Neural cell (in vitro differentiated cells): ENCODE measurements at regions not wholly inside any gene's neighbourhood (a gene's known extent, or its start where the extent isn't known, plus 50 kb on each side); places are given as distances from the start of the nearest gene placed in this dataset.

Source experiments
- H2AFZ ChIP-seq: fragments of 200-600, 300-800 bp; sonication (generic), shearing (Covaris generic); 2 replicates; pipeline ENCODE4 v1.6.0; 2014; ENCODE audit warnings: low read depth, mild to moderate bottlenecking, antibody characterized with exemption, low read length, moderate library complexity
- H3F3A ChIP-seq: fragments of 200-600 bp; shearing (Covaris generic); 2 replicates; pipeline ENCODE4 v1.6.1; 2016; ENCODE audit warnings: mild to moderate bottlenecking, moderate library complexity, mixed read lengths, antibody characterized with exemption, low read length; ENCODE audit not compliant: insufficient read depth, poor library complexity, severe bottlenecking
- H3K27ac ChIP-seq: fragments of 200-600, 300-800 bp; sonication (generic), shearing (Covaris generic); 2 replicates; pipeline ENCODE4 v1.5.1; 2014; ENCODE audit warnings: mild to moderate bottlenecking, low read length, moderate library complexity
- H3K27me3 ChIP-seq: fragments of 300-800, 200-600 bp; sonication (generic), shearing (Covaris generic); 2 replicates; pipeline ENCODE4 v1.6.0; 2014; ENCODE audit warnings: mild to moderate bottlenecking, low read depth, low read length, moderate library complexity; ENCODE audit not compliant: insufficient read depth
- H3K36me3 ChIP-seq: fragments of 300-800, 200-600 bp; sonication (generic), shearing (Covaris generic); 2 replicates; pipeline ENCODE4 v1.5.1; 2014; ENCODE audit warnings: mild to moderate bottlenecking, antibody characterized with exemption, low read length, moderate library complexity; ENCODE audit not compliant: insufficient read depth
- H3K4me2 ChIP-seq: fragments of 300-800, 200-600 bp; sonication (generic), shearing (Covaris generic); 2 replicates; pipeline ENCODE4 v1.6.0; 2014; ENCODE audit warnings: mild to moderate bottlenecking, low read length
- H3K4me3 ChIP-seq: fragments of 300-800, 200-600 bp; sonication (generic), shearing (Covaris generic); 2 replicates; pipeline ENCODE4 v1.5.1; 2014; ENCODE audit warnings: mild to moderate bottlenecking, low read length, moderate library complexity
- H3K79me2 ChIP-seq: fragments of 200-600 bp; shearing (Covaris generic); replicated peaks from 2 replicates; pipeline ENCODE4 v1.6.0; 2014; ENCODE audit warnings: mild to moderate bottlenecking, low read length, moderate library complexity; ENCODE audit not compliant: insufficient read depth
- H3K9ac ChIP-seq: fragments of 300-800, 200-600 bp; sonication (generic), shearing (Covaris generic); 2 replicates; pipeline ENCODE4 v1.6.1; 2016; ENCODE audit warnings: mild to moderate bottlenecking, low read length, mixed read lengths
- H3K9me2 ChIP-seq: fragments of 200-600 bp; shearing (Covaris generic); 2 replicates; pipeline ENCODE4 v1.6.1; 2016; ENCODE audit warnings: mild to moderate bottlenecking, low read length, mixed read lengths; ENCODE audit not compliant: insufficient read depth
- H3K9me3 ChIP-seq: fragments of 200-600, 300-800 bp; sonication (generic), shearing (Covaris generic); 2 replicates; pipeline ENCODE4 v1.6.1; 2016; ENCODE audit warnings: mild to moderate bottlenecking, mixed run types, low read length, moderate library complexity, mixed read lengths
- H4K20me1 ChIP-seq: fragments of 200-600 bp; shearing (Covaris generic); 2 replicates; pipeline ENCODE4 v1.6.1; 2016; ENCODE audit warnings: mild to moderate bottlenecking, mixed run types; ENCODE audit not compliant: insufficient read depth
- EP300 ChIP-seq: fragments of 450-650 bp; conservative IDR thresholded peaks from 2 replicates; pipeline ENCODE4 v1.6.1; 2014; ENCODE audit warnings: antibody characterized with exemption, mild to moderate bottlenecking, moderate library complexity; ENCODE audit not compliant: poor library complexity, severe bottlenecking
- EZH2 ChIP-seq: fragments of 200-600, 300-800 bp; shearing (Covaris generic), sonication (generic); IDR thresholded peaks from 2 replicates; pipeline ENCODE4 v1.6.1; 2014; ENCODE audit warnings: antibody characterized with exemption, low read length, borderline replicate concordance, mild to moderate bottlenecking; ENCODE audit not compliant: insufficient read depth, poor library complexity, severe bottlenecking
- MXI1 ChIP-seq: fragments of 450-650 bp; conservative IDR thresholded peaks from 2 replicates; pipeline ENCODE4 v1.6.1; 2014; ENCODE audit warnings: antibody characterized with exemption, mild to moderate bottlenecking; ENCODE audit not compliant: poor library complexity, severe bottlenecking
- POLR2AphosphoS5 ChIP-seq: IDR thresholded peaks from 2 replicates; pipeline ENCODE4 v1.6.1; 2012
- RAD21 ChIP-seq: fragments of 450-650 bp; conservative IDR thresholded peaks from 2 replicates; pipeline ENCODE4 v1.6.1; 2014; ENCODE audit warnings: antibody characterized with exemption, mild to moderate bottlenecking, moderate library complexity
- SMC3 ChIP-seq: fragments of 450-650 bp; conservative IDR thresholded peaks from 2 replicates; pipeline ENCODE4 v1.6.1; 2014; ENCODE audit warnings: antibody characterized with exemption, mild to moderate bottlenecking, moderate library complexity; ENCODE audit not compliant: poor library complexity
- TAF1 ChIP-seq: IDR thresholded peaks from 2 replicates; pipeline ENCODE4 v1.6.1; 2012; ENCODE audit warnings: low read depth
- TF ChIP-seq, protein P1 (sequence below): fragments of 450-650 bp; IDR thresholded peaks from 2 replicates; pipeline ENCODE4 v1.5.1; 2014; ENCODE audit warnings: antibody characterized with exemption, mild to moderate bottlenecking, moderate library complexity; ENCODE audit not compliant: poor library complexity, severe bottlenecking
- TF ChIP-seq, protein P2 (sequence below): IDR thresholded peaks from 2 replicates; pipeline ENCODE4 v1.6.1; 2012; ENCODE audit warnings: borderline replicate concordance

DNA sequence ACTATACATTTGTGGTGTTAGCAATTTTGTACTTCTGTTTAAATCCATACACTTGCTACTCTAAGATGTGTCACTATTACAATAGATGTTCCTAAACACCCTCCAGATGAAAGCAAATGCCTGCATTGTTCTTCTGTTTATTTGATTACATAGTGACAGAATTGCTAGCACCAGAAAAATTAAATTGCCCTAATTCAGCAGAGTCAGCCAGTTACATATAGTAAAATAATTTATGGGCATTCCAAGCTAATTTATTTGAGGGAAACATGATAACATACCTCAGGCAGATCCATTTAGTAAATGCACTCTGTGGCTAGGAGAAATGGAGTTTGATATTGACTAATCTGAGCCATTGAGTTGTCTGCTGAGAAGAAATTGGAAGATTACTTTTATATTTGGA lies 347.1 kb upstream of the FSIP2 start:
- H3K9ac ChIP-seq, result no peak overlapping the region
- no peaks in the 10 kb centered on the region for H3K9me2 ChIP-seq
- no peak overlapping the region for H2AFZ ChIP-seq
- no peaks in the 10 kb centered on the region for H3K9me3 ChIP-seq
- no peaks in the 10 kb centered on the region for H3K36me3 ChIP-seq
- no peak overlapping the region for H3K4me2 ChIP-seq
- no peaks in the 10 kb centered on the region for H3F3A ChIP-seq
- TF ChIP-seq EP300 (no peak), EZH2 (no peak), RAD21 (no peak), MXI1 (no peak), POLR2AphosphoS5 (no peak), SMC3 (no peak), TAF1 (no peak)
- TF ChIP-seq, protein P1, sequence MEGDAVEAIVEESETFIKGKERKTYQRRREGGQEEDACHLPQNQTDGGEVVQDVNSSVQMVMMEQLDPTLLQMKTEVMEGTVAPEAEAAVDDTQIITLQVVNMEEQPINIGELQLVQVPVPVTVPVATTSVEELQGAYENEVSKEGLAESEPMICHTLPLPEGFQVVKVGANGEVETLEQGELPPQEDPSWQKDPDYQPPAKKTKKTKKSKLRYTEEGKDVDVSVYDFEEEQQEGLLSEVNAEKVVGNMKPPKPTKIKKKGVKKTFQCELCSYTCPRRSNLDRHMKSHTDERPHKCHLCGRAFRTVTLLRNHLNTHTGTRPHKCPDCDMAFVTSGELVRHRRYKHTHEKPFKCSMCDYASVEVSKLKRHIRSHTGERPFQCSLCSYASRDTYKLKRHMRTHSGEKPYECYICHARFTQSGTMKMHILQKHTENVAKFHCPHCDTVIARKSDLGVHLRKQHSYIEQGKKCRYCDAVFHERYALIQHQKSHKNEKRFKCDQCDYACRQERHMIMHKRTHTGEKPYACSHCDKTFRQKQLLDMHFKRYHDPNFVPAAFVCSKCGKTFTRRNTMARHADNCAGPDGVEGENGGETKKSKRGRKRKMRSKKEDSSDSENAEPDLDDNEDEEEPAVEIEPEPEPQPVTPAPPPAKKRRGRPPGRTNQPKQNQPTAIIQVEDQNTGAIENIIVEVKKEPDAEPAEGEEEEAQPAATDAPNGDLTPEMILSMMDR, result no peak
- TF ChIP-seq, protein P2, sequence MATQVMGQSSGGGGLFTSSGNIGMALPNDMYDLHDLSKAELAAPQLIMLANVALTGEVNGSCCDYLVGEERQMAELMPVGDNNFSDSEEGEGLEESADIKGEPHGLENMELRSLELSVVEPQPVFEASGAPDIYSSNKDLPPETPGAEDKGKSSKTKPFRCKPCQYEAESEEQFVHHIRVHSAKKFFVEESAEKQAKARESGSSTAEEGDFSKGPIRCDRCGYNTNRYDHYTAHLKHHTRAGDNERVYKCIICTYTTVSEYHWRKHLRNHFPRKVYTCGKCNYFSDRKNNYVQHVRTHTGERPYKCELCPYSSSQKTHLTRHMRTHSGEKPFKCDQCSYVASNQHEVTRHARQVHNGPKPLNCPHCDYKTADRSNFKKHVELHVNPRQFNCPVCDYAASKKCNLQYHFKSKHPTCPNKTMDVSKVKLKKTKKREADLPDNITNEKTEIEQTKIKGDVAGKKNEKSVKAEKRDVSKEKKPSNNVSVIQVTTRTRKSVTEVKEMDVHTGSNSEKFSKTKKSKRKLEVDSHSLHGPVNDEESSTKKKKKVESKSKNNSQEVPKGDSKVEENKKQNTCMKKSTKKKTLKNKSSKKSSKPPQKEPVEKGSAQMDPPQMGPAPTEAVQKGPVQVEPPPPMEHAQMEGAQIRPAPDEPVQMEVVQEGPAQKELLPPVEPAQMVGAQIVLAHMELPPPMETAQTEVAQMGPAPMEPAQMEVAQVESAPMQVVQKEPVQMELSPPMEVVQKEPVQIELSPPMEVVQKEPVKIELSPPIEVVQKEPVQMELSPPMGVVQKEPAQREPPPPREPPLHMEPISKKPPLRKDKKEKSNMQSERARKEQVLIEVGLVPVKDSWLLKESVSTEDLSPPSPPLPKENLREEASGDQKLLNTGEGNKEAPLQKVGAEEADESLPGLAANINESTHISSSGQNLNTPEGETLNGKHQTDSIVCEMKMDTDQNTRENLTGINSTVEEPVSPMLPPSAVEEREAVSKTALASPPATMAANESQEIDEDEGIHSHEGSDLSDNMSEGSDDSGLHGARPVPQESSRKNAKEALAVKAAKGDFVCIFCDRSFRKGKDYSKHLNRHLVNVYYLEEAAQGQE, result no peak
- H3K4me3 ChIP-seq, result no peak overlapping the region
- no peak overlapping the region for H3K27ac ChIP-seq
- no peaks in the 10 kb centered on the region for H3K27me3 ChIP-seq
- H4K20me1 ChIP-seq, result no peaks in the 10 kb centered on the region
- no peaks in the 10 kb centered on the region for H3K79me2 ChIP-seq

DNA sequence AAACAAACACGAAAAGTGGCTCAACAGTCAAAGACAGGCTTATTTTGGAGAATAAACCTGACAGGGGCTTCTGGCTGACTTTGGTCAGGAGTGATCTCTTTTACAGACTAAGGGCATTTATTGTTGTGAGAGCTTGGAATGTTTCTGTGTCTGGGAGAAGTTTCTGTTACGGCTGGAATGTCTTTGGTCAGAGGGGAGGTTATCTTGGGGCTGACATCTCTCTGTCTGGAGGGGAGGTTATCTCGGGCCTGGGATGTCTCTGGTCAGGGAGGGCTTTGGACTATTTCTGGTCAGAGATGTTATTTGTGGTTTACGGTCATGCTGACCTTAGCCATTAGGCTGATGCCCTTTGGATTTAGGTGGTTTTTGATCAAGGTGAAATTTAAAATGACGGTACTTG lies 345.5 kb upstream of the FSIP2 start:
- Histone ChIP-seq H3K4me3 (no peak overlapping the region), H3K9ac (no peak overlapping the region), H3K36me3 (no peaks in the 10 kb centered on the region), H3K79me2 (no peaks in the 10 kb centered on the region), H3K27ac (no peak overlapping the region), H3K9me2 (no peaks in the 10 kb centered on the region), H3F3A (no peaks in the 10 kb centered on the region), H2AFZ (no peak overlapping the region), H3K9me3 (no peaks in the 10 kb centered on the region), H4K20me1 (no peaks in the 10 kb centered on the region), H3K27me3 (no peaks in the 10 kb centered on the region), H3K4me2 (no peak overlapping the region)
- TF ChIP-seq SMC3 (no peak), TAF1 (no peak), EP300 (no peak), MXI1 (no peak), POLR2AphosphoS5 (no peak)
- TF ChIP-seq, protein P1, result no peak
- TF ChIP-seq, protein P2, result no peak
